GM12801 (cell line): ENCODE measurements at regions not wholly inside any gene's neighbourhood (a gene's known extent, or its start where the extent isn't known, plus 50 kb on each side); places are given as distances from the start of the nearest gene placed in this dataset.

Source experiments
- CTCF ChIP-seq: IDR thresholded peaks from one replicate; pipeline ENCODE4 v1.5.1; 2011; ENCODE audit warnings: control low read depth; ENCODE audit not compliant: insufficient read length; ENCODE audit errors: extremely low read depth

- no peak for TF ChIP-seq CTCF
These were observed 521.9 kb upstream of the RGMA start for GRCh38 chr15:93610944-93611343.

GRCh38 chr15:93608643-93609148, 519.7 kb upstream of the RGMA start:
- TF ChIP-seq CTCF, result no peak

GRCh38 chr15:93603550-93603949, 514.5 kb upstream of the RGMA start:
- no peak for TF ChIP-seq CTCF

GRCh38 chr15:93587059-93587521, 498.1 kb upstream of the RGMA start:
- TF ChIP-seq CTCF, result no peak

- no peak for TF ChIP-seq CTCF
These were observed 496.0 kb upstream of the RGMA start for GRCh38 chr15:93585012-93585411.

GRCh38 chr15:93583968-93584367, 495.0 kb upstream of the RGMA start:
- no peak for TF ChIP-seq CTCF

- no peak for TF ChIP-seq CTCF
These were observed 494.5 kb upstream of the RGMA start for GRCh38 chr15:93583552-93583951.

GRCh38 chr15:93570527-93570926, 481.5 kb upstream of the RGMA start:
- no peak for TF ChIP-seq CTCF
